ENCODE measurements at regions not wholly inside any gene's neighbourhood (a gene's known extent, or its start where the extent isn't known, plus 50 kb on each side); places are given as distances from the start of the nearest gene placed in this dataset.

DNA sequence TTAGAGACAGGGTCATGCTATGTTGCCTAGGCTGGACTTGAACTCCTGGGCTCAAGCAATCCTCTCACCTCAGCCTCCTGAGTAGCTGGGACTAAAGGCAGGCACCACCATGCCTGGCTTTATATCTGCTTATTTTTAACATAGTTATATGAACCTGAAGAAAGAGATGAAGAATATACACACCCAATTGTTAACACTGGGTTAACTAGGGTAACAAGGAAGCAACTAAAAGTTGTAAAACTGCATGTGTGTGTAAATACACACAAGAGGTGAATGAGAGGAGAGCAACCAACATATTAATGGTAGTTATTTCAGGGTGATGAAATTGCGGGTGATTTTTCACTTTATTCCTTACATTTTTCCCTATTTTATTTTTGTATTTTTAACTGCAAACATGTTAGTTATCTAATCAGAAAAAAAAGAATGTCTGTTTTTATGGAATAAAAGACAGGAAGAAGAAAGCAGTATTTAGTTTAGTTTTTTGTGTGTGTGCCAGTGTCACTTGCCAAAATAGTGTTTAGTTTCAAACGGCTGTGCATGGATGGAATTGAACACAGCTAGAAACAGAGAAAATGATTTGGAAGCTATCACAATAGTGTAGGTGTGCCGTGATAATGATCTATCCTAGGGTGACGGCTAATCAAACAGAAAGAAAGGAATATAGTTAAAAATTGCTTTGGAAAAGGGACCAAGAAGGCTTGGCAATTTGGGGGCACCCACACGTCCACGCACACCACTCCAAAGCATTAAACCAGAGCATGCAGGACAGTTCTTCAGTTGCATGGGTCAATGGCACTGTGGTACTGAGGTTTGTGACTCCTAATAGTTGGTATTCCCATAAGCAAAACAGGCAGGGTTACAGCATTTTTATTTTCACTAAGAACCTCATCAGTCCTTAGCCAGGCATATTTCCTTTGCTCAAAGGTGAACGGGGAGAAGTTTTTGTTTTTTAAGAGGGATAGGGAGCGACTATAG is 89.1 kb upstream of the KLHL13 start:
- no peaks in the 10 kb centered on the region for H3K36me3 ChIP-seq (ENCODE audit: control insufficient read depth, insufficient read depth, low read length)
- no peaks in the 10 kb centered on the region for H3K27me3 ChIP-seq (ENCODE audit: control insufficient read depth, insufficient read depth, low read length)
- TF ChIP-seq, protein P1, sequence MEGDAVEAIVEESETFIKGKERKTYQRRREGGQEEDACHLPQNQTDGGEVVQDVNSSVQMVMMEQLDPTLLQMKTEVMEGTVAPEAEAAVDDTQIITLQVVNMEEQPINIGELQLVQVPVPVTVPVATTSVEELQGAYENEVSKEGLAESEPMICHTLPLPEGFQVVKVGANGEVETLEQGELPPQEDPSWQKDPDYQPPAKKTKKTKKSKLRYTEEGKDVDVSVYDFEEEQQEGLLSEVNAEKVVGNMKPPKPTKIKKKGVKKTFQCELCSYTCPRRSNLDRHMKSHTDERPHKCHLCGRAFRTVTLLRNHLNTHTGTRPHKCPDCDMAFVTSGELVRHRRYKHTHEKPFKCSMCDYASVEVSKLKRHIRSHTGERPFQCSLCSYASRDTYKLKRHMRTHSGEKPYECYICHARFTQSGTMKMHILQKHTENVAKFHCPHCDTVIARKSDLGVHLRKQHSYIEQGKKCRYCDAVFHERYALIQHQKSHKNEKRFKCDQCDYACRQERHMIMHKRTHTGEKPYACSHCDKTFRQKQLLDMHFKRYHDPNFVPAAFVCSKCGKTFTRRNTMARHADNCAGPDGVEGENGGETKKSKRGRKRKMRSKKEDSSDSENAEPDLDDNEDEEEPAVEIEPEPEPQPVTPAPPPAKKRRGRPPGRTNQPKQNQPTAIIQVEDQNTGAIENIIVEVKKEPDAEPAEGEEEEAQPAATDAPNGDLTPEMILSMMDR (IDR thresholded peaks at IDR 0.05; ENCODE audit: insufficient read depth, low read length, poor library complexity, severe bottlenecking): no peak
- no peak overlapping the region for H3K4me3 ChIP-seq (ENCODE audit: low read depth, low read length)
- no peak for DNase-seq (ENCODE audit: low read depth)

- no peak overlapping the region for H3K4me3 ChIP-seq (ENCODE audit: low read depth, low read length)
- DNase-seq (ENCODE audit: low read depth): no peak
- H3K27me3 ChIP-seq (ENCODE audit: control insufficient read depth, insufficient read depth, low read length): no peaks in the 10 kb centered on the region
- no peaks in the 10 kb centered on the region for H3K36me3 ChIP-seq (ENCODE audit: control insufficient read depth, insufficient read depth, low read length)
- TF ChIP-seq, protein P1 (IDR thresholded peaks at IDR 0.05; ENCODE audit: insufficient read depth, low read length, poor library complexity, severe bottlenecking): no peak
These were observed 91.3 kb upstream of the KLHL13 start for GRCh38 chrX:118207831-118208453.

GRCh38 chrX:118208481-118208880 is 91.9 kb upstream of the KLHL13 start:
- DNase-seq (ENCODE audit: low read depth): no peak
- no peaks in the 10 kb centered on the region for H3K27me3 ChIP-seq (ENCODE audit: control insufficient read depth, insufficient read depth, low read length)
- no peak overlapping the region for H3K4me3 ChIP-seq (ENCODE audit: low read depth, low read length)
- TF ChIP-seq, protein P1 (IDR thresholded peaks at IDR 0.05; ENCODE audit: insufficient read depth, low read length, poor library complexity, severe bottlenecking): no peak
- no peaks in the 10 kb centered on the region for H3K36me3 ChIP-seq (ENCODE audit: control insufficient read depth, insufficient read depth, low read length)

- H3K4me3 ChIP-seq (ENCODE audit: low read depth, low read length): no peak overlapping the region
- H3K36me3 ChIP-seq (ENCODE audit: control insufficient read depth, insufficient read depth, low read length): no peaks in the 10 kb centered on the region
- DNase-seq (ENCODE audit: low read depth): no peak
- TF ChIP-seq, protein P1 (IDR thresholded peaks at IDR 0.05; ENCODE audit: insufficient read depth, low read length, poor library complexity, severe bottlenecking): no peak
- no peaks in the 10 kb centered on the region for H3K27me3 ChIP-seq (ENCODE audit: control insufficient read depth, insufficient read depth, low read length)
These were observed 95.5 kb upstream of the KLHL13 start for GRCh38 chrX:118211891-118212816.

- no peak overlapping the region for H3K4me3 ChIP-seq (ENCODE audit: low read depth, low read length)
- no peaks in the 10 kb centered on the region for H3K27me3 ChIP-seq (ENCODE audit: control insufficient read depth, insufficient read depth, low read length)
- TF ChIP-seq, protein P1 (IDR thresholded peaks at IDR 0.05; ENCODE audit: insufficient read depth, low read length, poor library complexity, severe bottlenecking): no peak
- no peak for DNase-seq (ENCODE audit: low read depth)
- no peaks in the 10 kb centered on the region for H3K36me3 ChIP-seq (ENCODE audit: control insufficient read depth, insufficient read depth, low read length)
These were observed 96.2 kb upstream of the KLHL13 start for GRCh38 chrX:118212817-118213183.

Data from kidney epithelial cell (primary cell).